ENCODE measurements at regions not wholly inside any gene's neighbourhood (a gene's known extent, or its start where the extent isn't known, plus 50 kb on each side); places are given as distances from the start of the nearest gene placed in this dataset.
"Not testable (repeated sequence)": the region's sequence is repeated elsewhere in the genome, so short reads cannot be mapped to it uniquely, and the experiment has no call there.

DNA sequence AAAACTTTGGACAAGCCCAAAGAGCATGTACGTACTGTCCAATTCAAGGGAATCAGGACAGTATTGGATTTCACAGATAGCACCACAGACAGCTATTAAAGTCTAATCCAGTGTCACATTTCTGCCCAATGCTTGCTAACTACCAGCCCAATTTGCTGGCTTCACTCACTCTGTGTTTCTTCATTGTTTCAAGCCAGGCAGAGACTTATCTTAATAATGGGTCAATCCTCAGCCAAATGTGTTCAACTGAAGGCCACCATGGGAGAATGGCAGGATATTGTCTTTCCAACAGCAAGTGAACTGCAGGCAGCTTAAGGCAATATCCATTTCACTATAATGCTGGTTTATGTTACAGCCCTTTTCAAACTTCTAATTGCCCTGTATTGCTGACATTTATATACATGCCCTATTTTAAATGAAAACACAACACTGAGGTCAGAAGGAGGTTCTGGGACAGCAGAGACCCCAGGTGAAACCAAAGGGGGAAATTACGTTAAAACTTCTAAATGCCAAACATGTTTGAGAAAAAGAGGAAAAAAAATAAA lies 142.1 kb upstream of the RSPO3 start:
- TF ChIP-seq, protein P1, sequence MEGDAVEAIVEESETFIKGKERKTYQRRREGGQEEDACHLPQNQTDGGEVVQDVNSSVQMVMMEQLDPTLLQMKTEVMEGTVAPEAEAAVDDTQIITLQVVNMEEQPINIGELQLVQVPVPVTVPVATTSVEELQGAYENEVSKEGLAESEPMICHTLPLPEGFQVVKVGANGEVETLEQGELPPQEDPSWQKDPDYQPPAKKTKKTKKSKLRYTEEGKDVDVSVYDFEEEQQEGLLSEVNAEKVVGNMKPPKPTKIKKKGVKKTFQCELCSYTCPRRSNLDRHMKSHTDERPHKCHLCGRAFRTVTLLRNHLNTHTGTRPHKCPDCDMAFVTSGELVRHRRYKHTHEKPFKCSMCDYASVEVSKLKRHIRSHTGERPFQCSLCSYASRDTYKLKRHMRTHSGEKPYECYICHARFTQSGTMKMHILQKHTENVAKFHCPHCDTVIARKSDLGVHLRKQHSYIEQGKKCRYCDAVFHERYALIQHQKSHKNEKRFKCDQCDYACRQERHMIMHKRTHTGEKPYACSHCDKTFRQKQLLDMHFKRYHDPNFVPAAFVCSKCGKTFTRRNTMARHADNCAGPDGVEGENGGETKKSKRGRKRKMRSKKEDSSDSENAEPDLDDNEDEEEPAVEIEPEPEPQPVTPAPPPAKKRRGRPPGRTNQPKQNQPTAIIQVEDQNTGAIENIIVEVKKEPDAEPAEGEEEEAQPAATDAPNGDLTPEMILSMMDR (IDR thresholded peaks at IDR 0.05; ENCODE audit: unreplicated experiment), result no peak
- H3K36me3 Mint-ChIP-seq, result peaks cover 10% of the 10 kb centered on the region
- no peak overlapping the region for H3K4me3 Mint-ChIP-seq
- peaks cover 24% of the 10 kb centered on the region for H3K9me3 Mint-ChIP-seq
- no peaks in the 10 kb centered on the region for H3K27me3 Mint-ChIP-seq (ENCODE audit: low read depth)
- peaks cover 13% of the 10 kb centered on the region for H3K4me1 Mint-ChIP-seq
- no peak overlapping the region for H3K27ac Mint-ChIP-seq
- DNase-seq (ENCODE audit: low spot score in 2 of 2, unreplicated experiment in 2 of 2), result no peak

DNA sequence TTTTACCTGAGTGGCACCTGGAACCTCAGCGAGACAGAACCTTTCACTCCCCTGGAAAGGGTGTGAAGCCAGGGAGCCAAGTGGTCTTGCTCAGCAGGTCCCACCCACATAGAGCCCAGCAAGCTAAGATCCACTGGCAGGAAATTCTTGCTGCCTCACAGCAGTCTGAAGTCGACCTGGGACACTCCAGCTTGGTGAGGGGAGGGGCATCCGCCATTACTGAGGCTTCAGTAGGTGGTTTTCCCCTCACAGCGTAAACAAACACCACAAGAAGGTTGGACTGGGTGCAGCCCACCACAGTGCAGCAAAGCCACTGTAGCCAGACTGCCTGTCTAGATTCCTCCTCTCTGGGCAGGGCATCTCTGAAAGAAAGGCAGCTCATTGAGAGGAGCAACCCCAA lies 134.7 kb upstream of the RSPO3 start:
- H3K27me3 Mint-ChIP-seq (ENCODE audit: low read depth), result no peaks in the 10 kb centered on the region
- no peak for DNase-seq (ENCODE audit: low spot score in 2 of 2, unreplicated experiment in 2 of 2)
- no peak overlapping the region for H3K4me3 Mint-ChIP-seq
- H3K36me3 Mint-ChIP-seq, result peaks cover 13% of the 10 kb centered on the region
- peaks cover 46% of the 10 kb centered on the region for H3K9me3 Mint-ChIP-seq
- no peaks in the 10 kb centered on the region for H3K4me1 Mint-ChIP-seq
- TF ChIP-seq, protein P1 (IDR thresholded peaks at IDR 0.05; ENCODE audit: unreplicated experiment), result no peak
- no peak overlapping the region for H3K27ac Mint-ChIP-seq

DNA sequence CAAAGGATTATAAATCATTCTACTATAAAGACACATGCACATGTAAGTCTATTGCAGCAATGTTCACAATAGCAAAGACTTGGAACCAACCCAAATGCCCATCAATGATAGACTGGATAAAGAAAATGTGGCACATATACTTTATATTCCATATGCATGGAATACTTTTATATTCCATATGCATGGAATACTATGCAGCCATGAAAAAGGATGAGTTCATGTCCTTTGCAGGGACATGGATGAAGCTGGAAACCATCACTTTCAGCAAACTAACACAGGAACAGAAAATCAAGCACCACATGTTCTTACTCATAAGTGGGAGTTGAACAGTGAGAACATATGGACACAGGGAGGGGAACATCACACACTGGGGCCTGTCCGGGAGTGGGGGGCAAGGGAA lies 130.3 kb upstream of the RSPO3 start:
- not testable (repeated sequence) for H3K27me3 Mint-ChIP-seq (ENCODE audit: low read depth); H3K4me3 Mint-ChIP-seq; H3K36me3 Mint-ChIP-seq; DNase-seq (ENCODE audit: low spot score in 2 of 2, unreplicated experiment in 2 of 2); H3K27ac Mint-ChIP-seq; H3K4me1 Mint-ChIP-seq
- H3K9me3 Mint-ChIP-seq, result peaks cover 28% of the 10 kb centered on the region

DNA sequence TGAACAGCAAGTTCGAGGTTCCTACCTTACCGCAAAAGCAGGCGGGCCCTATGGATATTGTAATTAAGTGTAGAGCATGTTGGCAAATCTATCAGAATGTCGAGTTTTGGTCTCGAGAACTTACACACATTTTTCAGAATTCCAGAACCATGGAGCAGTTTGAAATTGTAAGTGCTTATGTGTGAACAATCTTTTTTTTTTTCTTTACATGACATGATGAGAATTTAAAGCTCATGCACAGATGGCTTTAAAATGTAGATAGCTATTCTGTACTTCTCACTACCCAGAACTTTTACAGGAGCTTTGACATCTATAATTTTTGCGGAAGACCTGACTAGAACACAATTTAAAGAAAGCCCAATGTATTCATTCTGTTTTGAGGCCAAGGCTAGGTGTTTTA lies 117.8 kb upstream of the RSPO3 start:
- Mint-ChIP-seq H3K27ac (no peak overlapping the region), H3K4me3 (no peak overlapping the region)
- TF ChIP-seq, protein P1 (IDR thresholded peaks at IDR 0.05; ENCODE audit: unreplicated experiment), result no peak

GRCh38 chr6:127013865-127014264 lies 104.6 kb upstream of the RSPO3 start:
- H3K4me3 Mint-ChIP-seq, result no peak overlapping the region
- no peaks in the 10 kb centered on the region for H3K27me3 Mint-ChIP-seq (ENCODE audit: low read depth)
- peaks cover 7% of the 10 kb centered on the region for H3K4me1 Mint-ChIP-seq
- no peak overlapping the region for H3K27ac Mint-ChIP-seq
- TF ChIP-seq, protein P1 (IDR thresholded peaks at IDR 0.05; ENCODE audit: unreplicated experiment), result no peak
- DNase-seq (ENCODE audit: low spot score in 2 of 2, unreplicated experiment in 2 of 2), result no peak
- no peaks in the 10 kb centered on the region for H3K36me3 Mint-ChIP-seq
- H3K9me3 Mint-ChIP-seq, result peaks cover 17% of the 10 kb centered on the region

More for the DNA sequence above, 117.8 kb upstream of the RSPO3 start:
- Mint-ChIP-seq H3K36me3 (no peaks in the 10 kb centered on the region), H3K27me3 (ENCODE audit: low read depth) (no peaks in the 10 kb centered on the region), H3K9me3 (peaks cover 2% of the 10 kb centered on the region), H3K4me1 (peaks cover 6% of the 10 kb centered on the region)
- DNase-seq (ENCODE audit: low spot score in 2 of 2, unreplicated experiment in 2 of 2), result no peak

- Mint-ChIP-seq H3K36me3 (no peaks in the 10 kb centered on the region), H3K27ac (no peak overlapping the region), H3K4me3 (no peak overlapping the region), H3K4me1 (peaks cover 10% of the 10 kb centered on the region), H3K27me3 (ENCODE audit: low read depth) (no peaks in the 10 kb centered on the region), H3K9me3 (peaks cover 8% of the 10 kb centered on the region)
- no peak for DNase-seq (ENCODE audit: low spot score in 2 of 2, unreplicated experiment in 2 of 2)
- TF ChIP-seq, protein P1 (IDR thresholded peaks at IDR 0.05; ENCODE audit: unreplicated experiment), result no peak
Observed at GRCh38 chr6:127015858-127016257, 102.6 kb upstream of the RSPO3 start.

Measured in mesothelial cell of epicardium (in vitro differentiated cells).